ENCODE measurements at regions not wholly inside any gene's neighbourhood (a gene's known extent, or its start where the extent isn't known, plus 50 kb on each side); places are given as distances from the start of the nearest gene placed in this dataset.

DNA sequence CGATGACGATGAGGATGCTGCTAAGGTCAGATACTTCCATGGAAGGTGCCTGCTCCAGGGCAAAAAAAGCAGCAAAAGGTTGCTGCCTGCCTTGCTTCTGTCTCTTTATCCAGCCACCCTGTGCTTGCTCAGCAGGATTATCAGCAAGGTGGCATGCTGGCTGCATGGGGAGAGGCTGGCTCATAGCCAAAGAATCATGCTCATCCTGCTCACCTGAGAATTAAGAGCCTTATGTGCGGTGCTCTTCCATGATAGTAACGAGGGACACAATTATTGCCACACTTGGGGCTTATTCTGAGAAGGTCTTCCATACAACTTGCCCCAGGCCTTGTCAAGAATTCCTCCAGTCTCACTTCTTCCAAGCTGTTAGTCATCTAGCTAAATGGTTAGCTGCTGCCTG is 60.4 kb upstream of the SEC11C start:
- TF ChIP-seq, protein P1, sequence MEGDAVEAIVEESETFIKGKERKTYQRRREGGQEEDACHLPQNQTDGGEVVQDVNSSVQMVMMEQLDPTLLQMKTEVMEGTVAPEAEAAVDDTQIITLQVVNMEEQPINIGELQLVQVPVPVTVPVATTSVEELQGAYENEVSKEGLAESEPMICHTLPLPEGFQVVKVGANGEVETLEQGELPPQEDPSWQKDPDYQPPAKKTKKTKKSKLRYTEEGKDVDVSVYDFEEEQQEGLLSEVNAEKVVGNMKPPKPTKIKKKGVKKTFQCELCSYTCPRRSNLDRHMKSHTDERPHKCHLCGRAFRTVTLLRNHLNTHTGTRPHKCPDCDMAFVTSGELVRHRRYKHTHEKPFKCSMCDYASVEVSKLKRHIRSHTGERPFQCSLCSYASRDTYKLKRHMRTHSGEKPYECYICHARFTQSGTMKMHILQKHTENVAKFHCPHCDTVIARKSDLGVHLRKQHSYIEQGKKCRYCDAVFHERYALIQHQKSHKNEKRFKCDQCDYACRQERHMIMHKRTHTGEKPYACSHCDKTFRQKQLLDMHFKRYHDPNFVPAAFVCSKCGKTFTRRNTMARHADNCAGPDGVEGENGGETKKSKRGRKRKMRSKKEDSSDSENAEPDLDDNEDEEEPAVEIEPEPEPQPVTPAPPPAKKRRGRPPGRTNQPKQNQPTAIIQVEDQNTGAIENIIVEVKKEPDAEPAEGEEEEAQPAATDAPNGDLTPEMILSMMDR (IDR thresholded peaks at IDR 0.05): no peak
- TF ChIP-seq POLR2A (IDR thresholded peaks at IDR 0.05): no peak

Data from heart left ventricle (tissue), 13 donors.